DMS153 treated with DMSO at 0.1 percent for 48 hours (cell line): ENCODE measurements at regions not wholly inside any gene's neighbourhood (a gene's known extent, or its start where the extent isn't known, plus 50 kb on each side); places are given as distances from the start of the nearest gene placed in this dataset.

Source experiments
- DNase-seq: peaks from one replicate; lab custom pipeline; 2025; ENCODE audit not compliant: unreplicated experiment; lab: John Stamatoyannopoulos, UW

DNA sequence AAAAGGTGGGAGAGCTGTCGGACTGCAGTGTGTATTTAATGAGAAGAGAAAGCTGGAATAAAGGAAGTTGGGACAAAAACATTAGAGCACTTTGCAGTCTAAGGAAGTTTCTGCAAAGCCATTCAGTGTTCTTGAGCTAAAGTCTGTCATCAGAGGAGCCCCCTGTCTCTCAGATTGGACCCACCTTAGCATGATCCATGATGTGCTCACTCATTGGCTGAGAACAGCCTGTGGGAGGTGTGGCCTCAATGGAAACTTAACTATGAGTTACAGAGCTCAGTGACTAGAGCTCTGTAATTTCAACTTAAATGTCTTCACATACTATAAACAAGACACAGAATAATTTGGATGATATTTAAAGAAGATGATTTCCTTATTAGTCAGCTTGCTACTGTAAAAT lies 437.0 kb downstream of the BTBD3 start:
- no peak for DNase-seq

DNA sequence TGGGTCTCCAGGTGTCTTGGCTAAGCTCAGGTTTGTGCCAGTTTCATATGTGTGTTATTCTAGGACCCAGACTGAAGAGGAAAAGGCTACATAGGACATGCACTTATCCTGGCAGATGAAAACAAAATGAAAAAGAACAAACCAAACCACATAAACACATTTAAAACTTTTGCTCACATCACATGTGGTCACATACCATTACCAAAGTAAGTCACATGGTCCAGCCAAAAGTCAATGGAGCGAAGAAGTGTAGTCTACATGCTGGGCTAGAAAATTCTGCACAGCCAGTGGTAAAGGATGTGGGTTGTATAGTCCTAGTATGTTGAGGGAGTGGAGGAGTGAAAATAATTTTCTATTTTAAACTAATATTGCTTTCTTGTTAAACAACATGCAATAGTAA lies 437.5 kb downstream of the BTBD3 start:
- no peak for DNase-seq

DNA sequence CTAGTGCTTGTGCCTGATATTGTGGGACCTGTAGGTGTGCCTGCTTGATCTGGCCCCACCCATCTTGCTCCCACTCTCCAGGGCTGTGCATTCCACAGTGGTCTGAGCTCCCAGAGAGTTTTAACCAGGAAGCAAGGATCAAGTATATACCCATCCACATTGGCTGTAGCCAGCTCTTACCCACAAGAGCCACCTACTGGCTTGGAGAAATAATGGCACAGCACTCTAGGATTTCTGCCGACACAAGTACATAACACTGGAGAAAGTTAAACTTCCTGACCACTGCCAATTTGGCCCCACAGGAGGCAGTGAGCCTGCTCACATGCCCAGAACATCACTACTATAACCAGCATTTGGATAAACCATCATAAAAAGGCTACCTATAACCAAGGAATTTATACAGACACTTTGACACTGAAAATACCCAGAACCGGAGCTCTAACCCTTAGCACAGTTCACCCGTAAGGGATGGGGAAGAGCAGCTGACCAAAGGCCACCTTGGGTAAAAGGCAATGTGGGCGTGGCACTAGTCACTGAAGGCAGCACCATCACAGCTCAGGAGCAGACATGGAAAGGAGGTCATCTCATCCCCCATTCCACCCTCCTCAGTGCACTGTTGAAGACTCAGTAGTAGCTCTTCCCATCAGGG lies 440.4 kb downstream of the BTBD3 start:
- DNase-seq: no peak

DNA sequence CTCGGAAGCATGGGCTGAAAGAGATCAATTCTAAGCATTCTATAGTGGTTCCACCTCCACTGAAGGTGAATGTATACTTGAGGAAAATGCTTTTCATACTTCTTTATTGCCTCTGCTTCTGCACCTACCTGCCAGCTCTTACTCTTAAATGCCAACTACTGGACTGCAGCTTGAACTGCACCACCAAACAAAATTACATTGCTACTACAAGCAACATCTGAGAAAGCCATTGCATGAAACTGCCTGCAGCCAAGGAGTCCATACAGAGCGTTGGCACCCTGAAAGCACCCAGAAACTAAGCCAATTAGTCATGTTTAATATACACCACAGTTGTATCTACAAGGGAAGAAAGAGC lies 440.9 kb downstream of the BTBD3 start:
- DNase-seq: no peak

GRCh38 chr20:12371990-12372389 lies 454.3 kb downstream of the BTBD3 start:
- peak; percentile 75 for DNase-seq

GRCh38 chr20:12372557-12372956 lies 454.9 kb downstream of the BTBD3 start:
- DNase-seq: peak; percentile 78

DNA sequence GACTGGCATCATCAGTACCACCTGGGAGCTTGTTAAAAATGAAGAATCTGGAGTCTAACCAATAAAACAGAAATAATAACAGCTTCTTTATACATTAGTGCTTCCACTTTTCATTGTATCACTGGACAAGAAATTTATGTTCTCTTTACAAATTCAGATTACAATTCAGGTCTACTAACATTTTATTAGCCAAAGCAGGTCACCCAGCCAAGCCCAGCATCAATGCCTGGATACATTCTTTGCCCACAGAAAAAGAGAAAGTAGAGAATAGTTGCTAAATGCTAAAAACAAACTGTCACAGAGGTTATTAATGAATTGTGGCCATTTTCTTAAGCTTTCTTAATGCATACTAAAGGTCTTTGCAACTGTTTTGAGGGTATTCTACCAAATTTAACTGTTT lies 458.3 kb downstream of the BTBD3 start:
- DNase-seq: no peak

DNA sequence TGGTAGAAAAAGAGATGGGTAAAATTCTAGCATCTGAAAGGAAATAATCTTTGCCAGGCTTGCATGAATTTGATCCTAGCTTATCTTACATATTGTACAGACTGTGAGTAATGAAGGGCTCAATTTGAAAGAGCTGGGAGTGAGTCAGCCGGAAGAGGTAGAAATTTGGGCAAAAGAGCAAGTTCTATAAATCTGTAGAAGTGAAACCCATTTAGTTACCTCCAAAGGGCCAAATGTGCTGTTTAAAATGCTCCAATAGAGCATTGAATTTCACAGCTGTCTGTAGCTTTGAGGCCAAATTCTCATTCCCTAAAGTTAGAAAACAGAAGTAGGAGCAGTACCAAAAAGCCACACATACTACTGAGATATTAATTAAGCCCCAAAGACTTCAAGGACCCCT lies 466.1 kb downstream of the BTBD3 start:
- no peak for DNase-seq

GRCh38 chr20:12386821-12387220 lies 469.1 kb downstream of the BTBD3 start:
- DNase-seq: no peak

GRCh38 chr20:12391099-12391498 lies 473.4 kb downstream of the BTBD3 start:
- no peak for DNase-seq

GRCh38 chr20:12394786-12395185 lies 477.1 kb downstream of the BTBD3 start:
- DNase-seq: no peak

DNA sequence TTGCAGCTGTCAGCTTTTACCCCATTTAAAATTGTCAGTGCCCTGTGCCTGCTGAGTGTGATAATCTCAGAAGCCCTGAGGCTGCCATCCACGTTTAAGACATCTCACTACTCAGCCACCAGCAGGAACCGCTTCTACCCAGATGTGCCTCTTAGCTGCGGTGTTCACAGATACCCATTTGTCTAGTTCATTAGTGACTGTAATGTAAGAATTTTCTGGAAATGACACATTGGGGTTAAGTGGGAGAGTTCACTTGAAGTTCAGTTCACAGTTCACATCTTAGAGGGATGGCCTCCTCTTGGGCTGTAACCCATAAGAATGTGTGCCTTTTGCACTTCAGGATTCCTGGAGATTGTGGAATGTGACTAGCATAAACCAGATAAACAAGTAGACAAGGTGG lies 477.7 kb downstream of the BTBD3 start:
- no peak for DNase-seq

DNA sequence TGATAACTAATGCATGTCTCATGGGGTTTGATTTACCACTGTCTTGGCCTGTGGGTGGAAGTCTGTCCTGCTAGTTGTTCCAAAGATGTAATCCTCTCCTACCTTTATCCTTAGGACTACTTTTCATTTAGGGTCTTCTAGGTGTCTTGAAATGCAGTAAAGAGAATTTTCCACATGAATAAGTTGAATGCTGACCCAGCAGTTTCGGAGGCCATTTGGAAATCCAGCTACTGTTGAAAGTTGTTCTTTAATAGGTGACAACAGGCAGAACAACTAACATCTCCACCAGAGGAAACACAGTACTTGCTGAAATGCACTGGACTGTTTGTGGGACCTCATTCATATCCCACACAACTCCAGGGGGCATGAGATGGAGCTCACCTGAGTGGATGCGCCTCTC lies 478.1 kb downstream of the BTBD3 start:
- no peak for DNase-seq

DNA sequence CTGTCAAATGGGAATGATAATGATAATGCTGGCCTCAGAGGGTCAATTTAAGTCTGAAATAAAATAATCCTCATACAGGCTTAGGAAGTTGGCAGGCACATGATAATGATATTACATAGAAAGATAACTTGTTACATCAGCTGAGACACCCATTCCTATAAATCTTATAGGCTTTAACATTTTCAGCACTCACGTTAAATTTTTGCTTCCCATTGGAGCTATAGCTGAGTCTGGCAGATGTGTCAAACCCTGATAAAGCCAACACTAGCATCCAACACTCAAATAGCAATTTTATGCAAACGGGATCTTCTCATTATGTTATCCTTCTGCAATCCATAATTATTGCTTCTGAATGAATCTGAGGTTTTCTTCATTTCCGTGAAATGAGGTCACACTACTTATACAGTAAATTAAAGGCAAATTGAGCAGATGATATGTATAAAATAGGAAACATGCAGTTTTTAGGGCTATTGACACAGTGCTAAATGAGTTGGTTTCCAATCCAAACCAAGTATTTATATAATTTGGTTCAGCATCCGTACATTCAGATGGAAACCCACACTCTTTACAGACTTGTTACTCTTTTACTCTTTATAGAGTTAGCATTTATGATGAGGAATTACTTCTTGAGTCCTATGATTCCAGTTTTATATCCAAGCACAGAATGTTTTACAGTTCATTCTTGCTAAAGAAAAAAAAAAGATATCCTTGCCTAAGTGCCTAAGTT lies 481.6 kb downstream of the BTBD3 start:
- no peak for DNase-seq

DNA sequence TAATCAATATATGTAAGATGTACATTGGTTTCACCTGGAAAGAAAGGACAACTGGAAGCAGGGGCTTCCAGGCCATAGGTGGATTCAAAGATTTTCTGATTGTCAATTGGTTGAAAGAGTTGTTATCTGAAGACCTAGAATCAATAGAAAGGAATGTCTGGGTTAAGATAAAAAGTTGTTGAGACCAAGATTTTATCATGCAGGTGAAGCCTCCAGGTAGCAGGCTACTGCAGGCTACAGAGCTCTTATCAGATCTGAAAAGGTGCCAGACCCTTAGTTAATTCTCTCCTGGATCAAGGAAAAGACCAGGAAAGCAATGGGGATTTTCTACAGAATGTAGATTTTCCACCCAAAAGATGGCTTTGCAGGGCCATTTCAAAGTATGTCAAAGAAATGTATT lies 487.2 kb downstream of the BTBD3 start:
- no peak for DNase-seq

DNA sequence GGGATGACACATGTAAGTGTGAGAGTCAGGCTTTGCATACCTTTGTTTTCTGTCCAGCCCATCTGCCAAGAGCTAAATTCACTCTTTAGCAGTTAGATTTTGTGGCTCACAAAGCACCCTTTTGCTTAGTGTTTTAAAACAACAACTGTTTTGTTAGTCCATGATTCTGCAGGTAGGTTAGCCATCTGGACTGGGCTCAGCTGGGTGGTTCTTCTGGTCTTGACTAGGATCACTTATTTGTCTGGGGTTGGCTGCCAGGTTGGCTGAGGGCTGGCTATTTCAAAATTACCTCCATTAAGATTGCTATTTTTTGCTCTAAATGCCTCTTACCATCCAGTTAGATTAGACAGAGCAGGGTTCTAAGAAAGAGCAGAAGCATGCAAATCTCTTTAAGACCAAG lies 489.3 kb downstream of the BTBD3 start:
- no peak for DNase-seq

DNA sequence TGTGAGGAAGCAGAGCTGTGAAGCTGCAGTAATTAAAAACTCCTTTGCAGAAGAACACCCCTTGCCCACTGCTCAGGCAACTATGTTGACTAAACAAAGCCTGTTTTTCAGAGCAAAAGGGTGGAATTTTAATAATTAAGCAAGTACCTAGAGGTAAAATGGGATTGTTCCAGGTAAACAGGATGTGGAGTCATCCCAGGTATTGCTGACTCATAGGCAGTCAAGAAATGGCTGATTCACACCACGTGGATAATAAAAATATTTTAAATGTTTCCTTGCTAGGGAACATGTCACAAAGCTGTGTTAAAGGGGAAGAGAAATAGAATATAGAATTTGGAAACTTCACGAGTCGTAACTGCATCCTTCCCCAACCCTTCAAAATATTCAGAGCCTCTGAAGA lies 491.8 kb downstream of the BTBD3 start:
- no peak for DNase-seq

- no peak for DNase-seq
Observed at GRCh38 chr20:12410783-12411182, 493.1 kb downstream of the BTBD3 start.

DNA sequence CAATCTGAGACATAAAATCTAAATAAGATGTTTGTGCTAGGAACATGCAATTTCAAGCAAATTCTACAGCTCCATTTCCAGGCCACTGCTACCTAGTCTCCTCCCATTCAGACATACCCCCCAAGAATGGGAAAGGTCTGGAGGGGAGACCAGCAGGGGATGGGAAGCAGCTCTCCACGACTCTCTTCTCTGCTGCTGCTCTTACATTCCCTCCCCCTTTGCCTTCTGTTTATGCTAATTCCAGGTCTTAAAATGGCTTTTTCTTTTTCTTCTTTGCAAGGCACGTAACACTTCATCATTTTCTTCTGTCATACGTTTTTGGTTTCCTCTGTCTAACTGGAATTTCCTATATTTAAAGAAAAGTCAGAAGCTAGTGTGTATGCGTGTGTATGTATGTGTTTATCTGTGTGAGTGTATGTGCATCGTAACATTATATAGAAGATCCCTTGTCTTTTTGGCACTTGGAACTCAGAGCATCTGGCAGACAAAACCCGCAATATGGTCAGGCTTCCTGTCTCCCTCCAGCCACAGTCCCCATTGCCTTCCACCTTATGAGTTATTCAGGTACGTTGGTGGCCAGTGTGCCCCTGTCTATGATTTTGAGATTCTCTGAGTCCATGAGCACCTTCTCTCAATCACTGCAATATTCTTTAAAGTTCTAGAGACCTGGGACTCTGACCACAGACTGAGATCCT lies 493.7 kb downstream of the BTBD3 start:
- DNase-seq: no peak

DNA sequence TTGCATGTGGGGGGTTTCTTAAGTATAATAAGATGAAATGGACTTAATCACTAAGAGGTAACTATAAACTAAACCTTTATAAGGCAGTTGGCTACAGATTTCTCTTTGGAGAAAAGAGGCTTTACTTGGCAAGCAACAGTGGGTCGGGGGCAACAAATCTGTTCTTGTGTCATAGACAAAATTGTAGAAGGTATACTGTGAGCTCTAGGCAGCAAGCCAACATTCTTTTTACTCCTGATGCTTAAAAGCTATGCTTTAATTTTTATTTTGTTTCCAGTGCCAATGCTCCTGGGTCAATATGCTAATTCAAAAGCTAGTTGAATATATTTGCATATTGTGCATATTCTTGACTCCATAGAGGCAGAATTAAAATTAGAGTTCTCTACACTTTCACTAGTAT lies 495.4 kb downstream of the BTBD3 start:
- no peak for DNase-seq

DNA sequence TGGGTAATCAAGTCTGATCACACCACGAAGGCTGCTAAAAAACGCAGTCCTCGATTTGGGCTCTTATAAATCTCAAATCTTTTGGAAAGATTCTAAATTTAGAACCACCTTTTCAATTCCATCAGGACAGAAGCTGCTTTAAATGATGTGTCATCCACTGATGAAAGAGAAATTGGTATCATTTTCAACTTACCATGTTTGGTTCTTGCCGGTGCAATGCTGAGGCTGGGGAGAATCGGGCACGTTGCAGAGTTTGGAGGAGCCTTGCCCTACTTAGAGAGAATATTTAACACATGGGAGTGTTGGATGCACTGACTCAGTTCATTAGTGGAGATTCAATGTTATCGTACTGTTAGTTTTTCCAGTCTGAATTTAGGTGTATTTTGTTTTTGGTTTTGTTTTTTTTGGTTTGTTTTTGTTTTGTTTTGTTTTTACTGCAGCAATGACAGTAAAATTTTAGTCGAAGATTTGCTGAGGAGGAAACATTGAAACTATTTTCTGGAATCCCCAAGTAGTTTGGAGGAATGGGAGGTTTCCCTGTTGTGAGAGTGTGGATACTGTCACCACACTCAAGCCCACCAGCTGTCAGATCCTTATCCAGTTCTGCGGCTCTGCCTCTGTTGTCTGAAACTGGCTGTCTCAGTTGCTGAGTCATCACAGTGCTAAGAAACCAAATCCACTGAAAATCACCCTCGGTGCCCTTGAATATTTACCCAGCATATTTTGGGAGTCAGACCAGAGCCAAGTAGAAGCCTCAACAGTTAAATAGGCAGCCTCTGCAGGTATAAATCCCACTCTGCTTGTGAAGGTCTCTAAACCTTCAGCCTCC lies 497.0 kb downstream of the BTBD3 start:
- no peak for DNase-seq

- no peak for DNase-seq
Observed at GRCh38 chr20:12416281-12416680, 498.6 kb downstream of the BTBD3 start.
